Ectodermal cell (in vitro differentiated cells): ENCODE measurements at regions not wholly inside any gene's neighbourhood (a gene's known extent, or its start where the extent isn't known, plus 50 kb on each side); places are given as distances from the start of the nearest gene placed in this dataset.

Experiments
- H3K27ac ChIP-seq: 2 replicates; pipeline ENCODE4 v1.7.0; 2013; ENCODE audit warnings: mild to moderate bottlenecking, low read depth, low read length; ENCODE audit not compliant: insufficient read depth, poor library complexity, severe bottlenecking
- H3K27me3 ChIP-seq: 2 replicates; pipeline ENCODE4 v1.7.0; 2013; ENCODE audit warnings: mild to moderate bottlenecking, low read length; ENCODE audit not compliant: insufficient read depth, control insufficient read depth, poor library complexity, severe bottlenecking
- H3K36me3 ChIP-seq: one replicate; pipeline ENCODE4 v1.7.0; 2013; ENCODE audit warnings: low read length; ENCODE audit not compliant: control insufficient read depth, insufficient read depth
- H3K4me1 ChIP-seq: one replicate; pipeline ENCODE4 v1.7.0; 2013; ENCODE audit warnings: low read length; ENCODE audit not compliant: control insufficient read depth, insufficient read depth
- H3K4me3 ChIP-seq: 2 replicates; pipeline ENCODE4 v1.7.0; 2013; ENCODE audit warnings: low read depth, low read length, control low read depth; ENCODE audit not compliant: insufficient read depth
- H3K9me3 ChIP-seq: 2 replicates; pipeline ENCODE4 v1.7.0; 2013; ENCODE audit warnings: mild to moderate bottlenecking, low read length, moderate library complexity; ENCODE audit not compliant: control insufficient read depth
- WGBS, 2 experiments: methylation state at CpG; one replicate each; pipeline ENCODE4 v1.1.7; 2013; ENCODE audit warnings: missing lambda C conversion rate in 2 of 2; 5-methylcytosine and 5-hydroxymethylcytosine counted together

DNA sequence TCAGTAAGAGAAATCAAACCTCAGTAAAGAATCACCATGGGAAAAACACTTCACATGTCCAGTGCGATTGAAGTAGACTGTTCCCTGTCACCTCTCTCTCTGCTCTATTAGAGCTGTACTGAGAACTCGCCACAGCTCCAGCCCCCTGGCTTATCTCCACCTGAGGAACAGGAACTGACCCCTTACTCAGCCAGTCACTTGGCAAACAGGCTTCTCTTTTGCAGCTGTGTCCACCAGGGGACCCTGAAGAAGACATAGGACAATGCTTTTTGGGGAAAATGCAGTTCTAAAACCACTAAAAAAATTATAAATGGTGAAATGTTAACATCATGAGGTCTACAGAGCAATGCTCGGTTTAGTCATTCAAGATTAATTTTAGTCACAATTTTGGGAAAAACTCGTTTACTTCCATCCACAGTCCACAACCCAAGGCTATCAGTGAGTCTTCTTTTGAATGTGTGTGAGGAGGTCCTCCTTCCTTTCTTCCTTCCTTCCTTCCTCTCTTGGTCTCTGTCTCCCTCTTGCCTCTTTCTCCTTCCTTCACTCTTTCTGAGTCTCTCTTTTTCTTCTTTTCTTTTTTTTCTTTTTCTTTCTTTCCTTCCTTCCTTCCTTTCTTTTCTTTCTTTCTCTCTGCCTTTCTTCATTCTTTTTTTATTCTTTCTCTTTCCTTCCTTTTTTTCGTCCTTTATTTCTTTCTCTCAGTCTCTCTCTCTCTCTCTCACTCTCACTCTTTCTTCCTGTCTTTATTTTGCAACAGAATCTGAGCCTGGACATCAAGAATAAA is 1189.5 kb upstream of the TMEM132C start:
- H3K27me3 ChIP-seq, result no peaks in the 10 kb centered on the region
- no peaks in the 10 kb centered on the region for H3K36me3 ChIP-seq
- 87 to 92% methylated on average over 5 of the region's 5 CpGs for WGBS, 2 experiments
- no peaks in the 10 kb centered on the region for H3K9me3 ChIP-seq
- H3K27ac ChIP-seq, result no peak overlapping the region
- no peak overlapping the region for H3K4me3 ChIP-seq
- H3K4me1 ChIP-seq, result no peaks in the 10 kb centered on the region

DNA sequence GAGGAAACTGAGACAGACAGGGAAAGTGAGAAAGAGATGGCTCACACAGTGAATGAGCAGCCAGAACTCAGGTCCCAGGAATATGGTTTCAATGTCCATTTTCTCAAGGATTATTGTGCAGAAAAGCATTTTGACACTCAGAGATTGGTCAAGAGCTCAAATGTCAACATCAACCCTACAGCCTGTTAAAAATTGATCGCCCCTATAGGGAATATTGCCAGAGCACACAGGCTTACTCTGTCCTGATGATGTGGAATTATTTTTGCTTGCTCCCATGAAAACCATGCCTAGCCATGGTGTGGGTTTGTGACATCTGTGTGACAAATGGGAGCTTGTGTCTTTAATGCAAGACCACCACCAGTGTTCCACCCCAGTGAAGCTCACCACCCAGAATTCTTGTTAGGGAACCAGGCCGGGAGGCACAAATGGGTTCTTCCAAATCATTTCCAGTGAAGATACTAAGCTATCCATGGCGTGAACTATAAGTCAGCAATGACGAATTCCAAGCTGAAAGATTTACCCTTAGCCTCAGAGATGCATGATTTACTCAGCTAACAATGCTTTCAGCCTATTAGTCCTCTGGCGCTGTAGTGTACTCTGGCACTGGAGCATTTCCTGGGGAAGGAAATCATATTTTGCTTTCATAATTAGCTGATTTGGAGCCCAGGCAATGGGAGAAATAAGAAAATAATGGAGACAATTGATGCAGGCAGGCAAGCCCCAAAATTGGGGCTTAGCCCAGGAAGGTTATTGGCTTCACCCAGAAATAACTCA is 1188.2 kb upstream of the TMEM132C start:
- H3K27ac ChIP-seq, result no peak overlapping the region
- H3K4me3 ChIP-seq, result no peak overlapping the region
- H3K4me1 ChIP-seq, result peaks cover 5% of the 10 kb centered on the region
- H3K27me3 ChIP-seq, result no peaks in the 10 kb centered on the region
- H3K36me3 ChIP-seq, result no peaks in the 10 kb centered on the region
- 96% methylated on average over 5 of the region's 5 CpGs for WGBS, 2 experiments
- no peaks in the 10 kb centered on the region for H3K9me3 ChIP-seq

DNA sequence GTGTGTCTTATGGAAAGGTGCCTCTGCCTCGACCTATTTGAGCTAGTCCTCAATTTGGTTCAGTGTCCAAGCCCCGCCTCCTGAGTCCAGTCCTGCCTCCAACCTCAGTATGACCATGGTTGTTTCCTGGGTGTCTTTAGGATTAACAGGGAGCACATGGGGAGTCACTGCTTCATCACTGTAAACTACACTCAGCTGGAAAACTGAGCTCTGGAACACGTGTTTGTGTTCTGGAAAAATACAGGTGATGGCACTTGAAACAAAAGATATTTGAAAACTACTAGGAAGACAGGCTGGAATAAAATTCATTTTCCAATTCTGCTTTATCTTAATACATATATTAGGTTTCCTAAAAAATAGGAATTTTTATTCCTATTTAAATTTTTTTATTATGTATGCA is 1187.3 kb upstream of the TMEM132C start:
- H3K27ac ChIP-seq, result no peak overlapping the region
- no peaks in the 10 kb centered on the region for H3K27me3 ChIP-seq
- WGBS, 2 experiments, result 92 to 94% methylated on average over 3 of the region's 3 CpGs
- peaks cover 5% of the 10 kb centered on the region for H3K4me1 ChIP-seq
- no peaks in the 10 kb centered on the region for H3K9me3 ChIP-seq
- H3K36me3 ChIP-seq, result no peaks in the 10 kb centered on the region
- H3K4me3 ChIP-seq, result no peak overlapping the region

DNA sequence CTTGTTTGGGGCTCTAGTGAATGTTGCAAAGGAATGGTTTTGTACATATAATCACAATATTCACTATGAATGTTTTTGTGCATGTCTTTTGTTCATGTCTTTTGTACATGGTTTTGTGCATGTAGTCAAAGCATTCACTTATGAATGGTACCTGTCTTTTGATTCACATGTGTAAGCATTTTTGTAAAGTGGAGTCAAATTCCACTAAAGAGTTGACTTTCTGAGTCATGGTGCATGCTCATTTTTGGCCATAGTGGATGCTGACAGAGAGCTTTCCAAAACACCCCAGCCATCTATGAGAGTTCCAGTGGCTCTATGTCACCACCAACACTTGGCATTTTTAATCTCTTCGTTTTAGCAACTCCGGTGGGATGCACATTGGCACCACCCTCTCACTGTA is 1185.9 kb upstream of the TMEM132C start:
- no peaks in the 10 kb centered on the region for H3K9me3 ChIP-seq
- H3K27me3 ChIP-seq, result no peaks in the 10 kb centered on the region
- no peaks in the 10 kb centered on the region for H3K36me3 ChIP-seq
- no peak overlapping the region for H3K27ac ChIP-seq
- 95% methylated on average over 2 of the region's 2 CpGs for WGBS, 2 experiments
- H3K4me1 ChIP-seq, result peaks cover 5% of the 10 kb centered on the region
- no peak overlapping the region for H3K4me3 ChIP-seq

DNA sequence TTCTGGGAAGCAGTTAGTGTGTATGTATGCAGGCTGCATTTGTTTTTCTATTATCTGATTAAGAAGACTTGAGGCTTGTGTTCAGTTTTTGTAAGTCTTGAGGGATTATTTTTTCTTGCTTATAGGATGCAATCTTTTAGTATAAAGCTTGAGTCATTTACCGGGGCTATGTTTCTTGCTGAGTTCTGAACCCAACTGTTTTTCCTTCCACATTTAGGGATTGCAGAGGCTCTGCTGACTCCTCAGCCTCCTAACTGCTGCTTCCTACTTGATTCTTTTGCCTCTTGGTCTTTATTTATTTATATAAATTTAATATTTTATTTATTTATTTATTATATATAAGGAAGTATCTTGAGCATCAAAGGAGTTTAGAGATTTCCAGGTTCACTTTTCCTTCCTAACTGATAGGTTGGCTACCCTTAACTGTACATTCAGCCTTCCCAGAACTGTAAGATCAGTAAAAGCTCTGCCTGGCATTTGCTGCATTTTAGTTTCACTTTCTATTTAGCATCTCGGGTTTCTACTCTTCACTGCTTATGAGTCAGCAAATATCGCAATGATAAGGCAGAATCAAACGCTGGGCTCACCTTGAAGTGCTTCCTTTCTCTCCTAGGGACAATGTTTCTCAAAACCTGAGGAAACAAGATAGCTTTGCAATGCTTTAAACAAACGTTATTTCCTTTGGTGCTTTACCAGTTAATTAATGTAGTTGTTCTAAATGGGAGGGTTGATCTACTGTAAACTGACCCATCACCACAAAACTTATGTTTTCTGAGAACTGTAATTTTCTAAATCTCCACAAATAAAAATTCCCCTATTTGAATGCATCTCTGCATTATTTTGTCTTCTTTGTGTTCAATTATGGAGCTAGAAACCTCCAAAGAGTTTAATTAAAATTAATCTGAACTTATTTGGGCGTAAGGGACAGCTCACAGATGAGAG is 1183.7 kb upstream of the TMEM132C start:
- Histone ChIP-seq H3K4me1 (peaks cover 5% of the 10 kb centered on the region), H3K4me3 (no peak overlapping the region), H3K9me3 (no peaks in the 10 kb centered on the region), H3K36me3 (no peaks in the 10 kb centered on the region), H3K27me3 (no peaks in the 10 kb centered on the region), H3K27ac (no peak overlapping the region)
- WGBS, 2 experiments, result 51 to 57% methylated on average over 5 to 6 of the region's 6 CpGs

DNA sequence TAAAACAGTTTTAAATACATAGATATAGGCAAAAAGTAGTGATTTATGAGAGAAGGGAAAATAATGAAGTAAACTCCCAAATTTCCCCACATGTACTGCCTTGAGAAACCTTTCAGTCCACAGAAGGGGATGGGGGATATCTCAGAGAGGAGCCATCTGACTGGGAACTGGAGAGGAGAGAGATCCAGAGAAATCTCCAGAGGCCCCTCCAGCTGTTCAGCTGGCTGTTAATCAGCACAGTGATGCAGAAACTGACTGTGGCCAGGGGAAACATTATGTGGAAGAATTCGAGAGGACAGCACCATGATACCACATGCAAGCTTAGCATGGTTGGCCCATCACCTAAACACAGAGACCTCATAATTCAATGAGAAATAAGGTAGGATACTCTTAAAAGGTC is 1165.9 kb upstream of the TMEM132C start:
- Histone ChIP-seq H3K27ac (no peak overlapping the region), H3K4me3 (no peak overlapping the region), H3K9me3 (no peaks in the 10 kb centered on the region), H3K27me3 (no peaks in the 10 kb centered on the region), H3K4me1 (no peaks in the 10 kb centered on the region), H3K36me3 (no peaks in the 10 kb centered on the region)
- 97 to 100% methylated on average over 1 of the region's 1 CpG for WGBS, 2 experiments

DNA sequence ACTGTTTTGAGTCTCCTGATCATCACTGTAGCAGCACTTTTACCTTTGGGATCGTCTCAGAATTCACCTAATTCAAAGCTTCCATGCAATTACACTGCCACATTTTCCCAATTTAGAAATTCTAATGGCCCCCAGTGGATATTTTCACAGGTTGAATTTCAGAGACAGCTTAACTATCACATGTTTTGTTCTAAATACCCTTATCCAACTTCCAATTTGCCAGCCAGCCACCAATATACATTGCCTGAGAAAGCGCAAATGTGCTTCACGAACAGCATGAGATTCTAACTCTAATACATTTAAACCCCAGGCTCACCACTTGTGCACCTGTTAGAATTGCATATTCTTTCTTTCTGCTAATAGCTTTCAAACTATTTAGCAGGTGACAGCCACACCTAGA is 1160.9 kb upstream of the TMEM132C start:
- Histone ChIP-seq H3K27ac (no peak overlapping the region), H3K27me3 (no peaks in the 10 kb centered on the region), H3K36me3 (no peaks in the 10 kb centered on the region), H3K4me3 (no peak overlapping the region), H3K4me1 (no peaks in the 10 kb centered on the region), H3K9me3 (no peaks in the 10 kb centered on the region)
- 92 to 95% methylated on average over 3 of the region's 3 CpGs for WGBS, 2 experiments

DNA sequence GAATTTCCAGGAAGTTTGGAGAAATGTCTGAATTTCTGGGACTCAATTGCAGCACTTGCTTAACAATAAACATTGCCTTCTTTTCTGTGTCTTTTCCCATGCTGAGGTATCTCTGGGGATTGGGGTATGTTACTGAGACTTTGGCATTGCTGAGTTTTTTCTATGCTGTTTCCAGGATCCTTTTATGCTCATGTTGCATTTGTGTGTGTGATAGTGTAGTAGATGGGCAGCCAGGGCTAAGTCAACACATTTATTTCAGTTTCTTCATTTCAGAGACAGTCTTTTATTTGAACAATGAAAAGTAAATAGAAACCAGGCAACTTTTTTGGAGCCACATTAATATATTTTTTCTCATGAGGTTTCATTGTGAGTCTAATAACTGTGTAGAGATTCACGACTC is 1160.3 kb upstream of the TMEM132C start:
- no peaks in the 10 kb centered on the region for H3K36me3 ChIP-seq
- H3K27me3 ChIP-seq, result no peaks in the 10 kb centered on the region
- 95 to 100% methylated on average over 1 of the region's 1 CpG for WGBS, 2 experiments
- H3K27ac ChIP-seq, result no peak overlapping the region
- no peaks in the 10 kb centered on the region for H3K9me3 ChIP-seq
- H3K4me1 ChIP-seq, result no peaks in the 10 kb centered on the region
- H3K4me3 ChIP-seq, result no peak overlapping the region

DNA sequence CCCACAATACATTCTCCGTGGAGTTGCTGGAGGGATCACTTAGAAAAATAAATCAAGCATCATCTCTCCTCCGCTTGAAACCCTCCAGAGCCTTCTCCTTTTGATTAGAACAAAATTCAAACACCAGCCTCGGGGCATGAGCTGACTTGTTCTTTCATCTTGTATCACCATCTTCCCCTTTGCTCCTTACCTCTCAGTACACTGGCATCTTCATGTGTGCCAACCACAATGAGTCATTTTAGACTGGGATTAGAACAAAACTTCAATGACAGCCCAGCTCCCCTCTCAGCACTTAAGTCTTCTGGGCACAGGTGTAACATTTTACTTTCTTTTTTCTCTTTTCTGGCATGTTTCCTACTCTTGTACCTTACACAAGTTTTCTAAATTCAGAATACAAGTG is 1159.2 kb upstream of the TMEM132C start:
- H3K4me3 ChIP-seq, result no peak overlapping the region
- WGBS, 2 experiments, result 87 to 94% methylated on average over 3 of the region's 3 CpGs
- H3K27me3 ChIP-seq, result no peaks in the 10 kb centered on the region
- H3K36me3 ChIP-seq, result no peaks in the 10 kb centered on the region
- H3K4me1 ChIP-seq, result no peaks in the 10 kb centered on the region
- no peaks in the 10 kb centered on the region for H3K9me3 ChIP-seq
- H3K27ac ChIP-seq, result no peak overlapping the region
